ENCODE measurements at regions not wholly inside any gene's neighbourhood (a gene's known extent, or its start where the extent isn't known, plus 50 kb on each side); places are given as distances from the start of the nearest gene placed in this dataset.

- Histone ChIP-seq H3K27ac (no peak overlapping the region), H3K4me1 (replicated peaks in 1 of 2) (peaks cover 5 to 10% of the 10 kb centered on the region in 2 donors), H3K4me3 (no peak overlapping the region)
- ATAC-seq (replicated peaks in 6 of 8) = no peak
- 15 to 86% (median 67%) methylated on average over 1 to 2 of the region's 2 CpGs; no CpG with 5 or more reads in 3 of the 10 experiments for WGBS, 10 experiments
- in situ Hi-C loops (cut with MboI; ENCODE audit: low pct_unique_long_range_greater_than_20kb in 2 of 9, low sequenced_read_pairs in 9 of 9, unreplicated experiment in 9 of 9) = no loop called here
Measured at GRCh38 chr1:58123051-58123450, 423.5 kb downstream of the OMA1 start.

- in situ Hi-C loops (cut with MboI; ENCODE audit: low pct_unique_long_range_greater_than_20kb in 2 of 9, low sequenced_read_pairs in 9 of 9, unreplicated experiment in 9 of 9) = no loop called here
- no peak for ATAC-seq (replicated peaks in 6 of 8)
- Histone ChIP-seq H3K4me3 (no peak overlapping the region), H3K4me1 (replicated peaks in 1 of 2) (peaks cover 5 to 10% of the 10 kb centered on the region in 2 donors), H3K27ac (no peak overlapping the region)
- 0 to 100% (median 80%) methylated on average over 1 to 2 of the region's 2 CpGs; no CpG with 5 or more reads in 2 of the 10 experiments for WGBS, 10 experiments
Measured at GRCh38 chr1:58119971-58120370, 426.6 kb downstream of the OMA1 start.

- no peak for ATAC-seq (replicated peaks in 6 of 8)
- no peaks in the 10 kb centered on the region for H3K4me1 ChIP-seq (replicated peaks in 1 of 2)
- no peak overlapping the region for H3K27ac ChIP-seq
- no peak overlapping the region for H3K4me3 ChIP-seq
- in situ Hi-C loops (cut with MboI; ENCODE audit: low pct_unique_long_range_greater_than_20kb in 2 of 9, low sequenced_read_pairs in 9 of 9, unreplicated experiment in 9 of 9) = no loop called here
Measured at GRCh38 chr1:58116284-58116683, 430.2 kb downstream of the OMA1 start.

- Histone ChIP-seq H3K27ac (no peak overlapping the region), H3K4me3 (no peak overlapping the region), H3K4me1 (replicated peaks in 1 of 2) (peaks cover 0 to 4% of the 10 kb centered on the region in 2 donors)
- 40 to 100% (median 84%) methylated on average over 1 to 2 of the region's 2 CpGs; no CpG with 5 or more reads in 4 of the 10 experiments for WGBS, 10 experiments
- no peak for ATAC-seq (replicated peaks in 6 of 8)
- in situ Hi-C loops (cut with MboI; ENCODE audit: low pct_unique_long_range_greater_than_20kb in 2 of 9, low sequenced_read_pairs in 9 of 9, unreplicated experiment in 9 of 9) = no loop called here
Measured at GRCh38 chr1:58109646-58110200, 436.8 kb downstream of the OMA1 start.

- ATAC-seq (replicated peaks in 6 of 8) = no peak
- Histone ChIP-seq H3K27ac (no peak overlapping the region), H3K4me1 (replicated peaks in 1 of 2) (peaks cover 0 to 4% of the 10 kb centered on the region in 2 donors), H3K4me3 (no peak overlapping the region)
- 0 to 100% (median 81%) methylated on average over 1 to 2 of the region's 2 CpGs; no CpG with 5 or more reads in 1 of the 10 experiments for WGBS, 10 experiments
- in situ Hi-C loops (cut with MboI; ENCODE audit: low pct_unique_long_range_greater_than_20kb in 2 of 9, low sequenced_read_pairs in 9 of 9, unreplicated experiment in 9 of 9) = no loop called here
Measured at GRCh38 chr1:58108783-58109182, 437.7 kb downstream of the OMA1 start.

GRCh38 chr1:58107943-58108342 is 438.6 kb downstream of the OMA1 start:
- H3K4me1 ChIP-seq (replicated peaks in 1 of 2) = peaks cover 0 to 4% of the 10 kb centered on the region in 2 donors
- ATAC-seq (replicated peaks in 6 of 8) = no peak
- H3K27ac ChIP-seq = no peak overlapping the region
- in situ Hi-C loops (cut with MboI; ENCODE audit: low pct_unique_long_range_greater_than_20kb in 2 of 9, low sequenced_read_pairs in 9 of 9, unreplicated experiment in 9 of 9) = no loop called here
- whole genome bisulfite sequencing, 10 experiments = 33 to 100% (median 90%) methylated on average over 1 of the region's 1 CpG; no CpG with 5 or more reads in 2 of the 10 experiments
- H3K4me3 ChIP-seq = no peak overlapping the region

- no peak overlapping the region for H3K27ac ChIP-seq
- in situ Hi-C loops (cut with MboI; ENCODE audit: low pct_unique_long_range_greater_than_20kb in 2 of 9, low sequenced_read_pairs in 9 of 9, unreplicated experiment in 9 of 9) = no loop called here
- peaks cover 0 to 4% of the 10 kb centered on the region in 2 donors for H3K4me1 ChIP-seq (replicated peaks in 1 of 2)
- no peak for ATAC-seq (replicated peaks in 6 of 8)
- 4 to 84% (median 70%) methylated on average over 2 to 4 of the region's 4 CpGs; no CpG with 5 or more reads in 1 of the 10 experiments for WGBS, 10 experiments
- no peak overlapping the region for H3K4me3 ChIP-seq
Measured at GRCh38 chr1:58104960-58105359, 441.6 kb downstream of the OMA1 start.

GRCh38 chr1:58096714-58097113 is 449.8 kb downstream of the OMA1 start:
- no peak overlapping the region for H3K27ac ChIP-seq
- no peak overlapping the region for H3K4me3 ChIP-seq
- in situ Hi-C loops (cut with MboI; ENCODE audit: low pct_unique_long_range_greater_than_20kb in 2 of 9, low sequenced_read_pairs in 9 of 9, unreplicated experiment in 9 of 9) = no loop called here
- WGBS, 10 experiments = 0 to 100% (median 82%) methylated on average over 1 to 2 of the region's 2 CpGs; no CpG with 5 or more reads in 2 of the 10 experiments
- ATAC-seq (replicated peaks in 6 of 8) = peak in 3 of 8 experiments; percentile 50 to 100 (median 51)
- H3K4me1 ChIP-seq (replicated peaks in 1 of 2) = no peaks in the 10 kb centered on the region

GRCh38 chr1:58095183-58095582 is 451.3 kb downstream of the OMA1 start:
- Histone ChIP-seq H3K27ac (no peak overlapping the region), H3K4me3 (no peak overlapping the region), H3K4me1 (replicated peaks in 1 of 2) (peaks cover 9% of the 10 kb centered on the region in 2 donors)
- in situ Hi-C loops (cut with MboI; ENCODE audit: low pct_unique_long_range_greater_than_20kb in 2 of 9, low sequenced_read_pairs in 9 of 9, unreplicated experiment in 9 of 9) = no loop called here
- no peak for ATAC-seq (replicated peaks in 6 of 8)
- WGBS, 10 experiments = 27 to 100% (median 89%) methylated on average over 1 to 5 of the region's 5 CpGs

- Histone ChIP-seq H3K4me1 (replicated peaks in 1 of 2) (peaks cover 17 to 18% of the 10 kb centered on the region in 2 donors), H3K4me3 (no peak overlapping the region), H3K27ac (no peak overlapping the region)
- in situ Hi-C loops (cut with MboI; ENCODE audit: low pct_unique_long_range_greater_than_20kb in 2 of 9, low sequenced_read_pairs in 9 of 9, unreplicated experiment in 9 of 9) = no loop called here
- 0 to 100% (median 80%) methylated on average over 1 to 2 of the region's 2 CpGs; no CpG with 5 or more reads in 1 of the 10 experiments for WGBS, 10 experiments
- no peak for ATAC-seq (replicated peaks in 6 of 8)
Measured at GRCh38 chr1:58094221-58094620, 452.3 kb downstream of the OMA1 start.

GRCh38 chr1:58090640-58091039 is 455.9 kb downstream of the OMA1 start:
- H3K4me1 ChIP-seq (replicated peaks in 1 of 2) = peaks cover 17 to 22% of the 10 kb centered on the region in 2 donors
- no peak overlapping the region for H3K4me3 ChIP-seq
- in situ Hi-C loops (cut with MboI; ENCODE audit: low pct_unique_long_range_greater_than_20kb in 2 of 9, low sequenced_read_pairs in 9 of 9, unreplicated experiment in 9 of 9) = no loop called here
- peak in 2 of 8 experiments; percentile 23 for ATAC-seq (replicated peaks in 6 of 8)
- 0 to 86% (median 30%) methylated on average over 1 to 2 of the region's 2 CpGs; no CpG with 5 or more reads in 4 of the 10 experiments for WGBS, 10 experiments
- no peak overlapping the region for H3K27ac ChIP-seq

GRCh38 chr1:58089898-58090534 is 456.5 kb downstream of the OMA1 start:
- no peak overlapping the region for H3K27ac ChIP-seq
- WGBS, 10 experiments = 14 to 53% (median 33%) methylated on average over 2 to 10 of the region's 10 CpGs; no CpG with 5 or more reads in 1 of the 10 experiments
- in situ Hi-C loops (cut with MboI; ENCODE audit: low pct_unique_long_range_greater_than_20kb in 2 of 9, low sequenced_read_pairs in 9 of 9, unreplicated experiment in 9 of 9) = no loop called here
- H3K4me1 ChIP-seq (replicated peaks in 1 of 2) = peaks cover 17 to 23% of the 10 kb centered on the region in 2 donors
- H3K4me3 ChIP-seq = no peak overlapping the region
- ATAC-seq (replicated peaks in 6 of 8) = peak in 5 of 8 experiments; percentile 51 to 75 (median 53)

- Histone ChIP-seq H3K27ac (no peak overlapping the region), H3K4me3 (no peak overlapping the region), H3K4me1 (replicated peaks in 1 of 2) (peaks cover 6 to 16% of the 10 kb centered on the region in 2 donors)
- WGBS, 10 experiments = 0 to 85% (median 40%) methylated on average over 1 to 3 of the region's 3 CpGs; no CpG with 5 or more reads in 3 of the 10 experiments
- peak in 7 of 8 experiments; percentile 77 to 96 (median 93) for ATAC-seq (replicated peaks in 6 of 8)
- in situ Hi-C loops (cut with MboI; ENCODE audit: low pct_unique_long_range_greater_than_20kb in 2 of 9, low sequenced_read_pairs in 9 of 9, unreplicated experiment in 9 of 9) = no loop called here
Measured at GRCh38 chr1:58084266-58084665, 462.3 kb downstream of the OMA1 start.

Measured in motor neuron (in vitro differentiated cells).